Suppressor macrophage (primary cell): ENCODE measurements at regions not wholly inside any gene's neighbourhood (a gene's known extent, or its start where the extent isn't known, plus 50 kb on each side); places are given as distances from the start of the nearest gene placed in this dataset.
A peak's percentile ranks its signal among the peaks of the same experiment; 100 is the strongest.

Source experiments
- DNase-seq, 4 experiments: peaks; one replicate each; pipeline ENCODE4 v3.0.0-alpha.2; 2020 to 2022

DNA sequence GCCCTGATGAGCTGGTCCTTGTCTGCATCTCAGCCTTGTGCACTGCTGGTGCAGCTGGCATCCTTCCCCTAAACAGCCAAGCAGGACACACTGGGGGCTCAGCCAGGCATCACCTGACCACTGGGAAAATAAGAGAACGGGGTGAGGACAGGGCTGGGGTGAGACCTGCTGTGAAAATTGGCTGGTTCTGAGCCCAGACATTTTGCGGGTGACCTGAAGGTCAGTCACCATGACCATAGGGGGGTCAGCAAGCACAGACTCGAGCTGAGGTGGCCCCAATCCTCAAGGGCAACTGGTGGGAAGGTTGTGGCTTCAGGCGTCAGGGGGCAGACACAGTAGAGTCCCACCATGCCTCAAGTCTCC lies 144.9 kb upstream of the TWIST2 start:
- no peak for DNase-seq

DNA sequence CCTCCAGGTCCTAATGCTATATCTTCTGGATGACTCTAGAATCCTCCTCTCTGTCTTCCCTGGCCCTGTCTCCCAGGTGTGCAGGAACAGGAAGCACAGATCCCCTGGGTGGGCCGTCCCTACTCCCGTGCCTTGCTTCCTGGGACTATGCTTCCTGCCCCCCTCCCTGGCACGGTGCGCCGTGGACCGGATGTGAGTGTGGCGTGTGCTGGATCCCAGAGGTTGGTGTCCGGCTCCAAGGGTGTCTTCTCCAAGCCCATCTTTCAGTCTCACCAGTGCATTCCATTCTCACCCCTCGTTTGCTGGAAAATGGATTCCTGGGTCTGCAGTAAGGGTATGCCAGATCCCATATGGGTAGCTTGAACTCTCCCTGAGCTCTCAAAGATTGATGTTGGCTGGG lies 144.4 kb upstream of the TWIST2 start:
- DNase-seq = no peak

DNA sequence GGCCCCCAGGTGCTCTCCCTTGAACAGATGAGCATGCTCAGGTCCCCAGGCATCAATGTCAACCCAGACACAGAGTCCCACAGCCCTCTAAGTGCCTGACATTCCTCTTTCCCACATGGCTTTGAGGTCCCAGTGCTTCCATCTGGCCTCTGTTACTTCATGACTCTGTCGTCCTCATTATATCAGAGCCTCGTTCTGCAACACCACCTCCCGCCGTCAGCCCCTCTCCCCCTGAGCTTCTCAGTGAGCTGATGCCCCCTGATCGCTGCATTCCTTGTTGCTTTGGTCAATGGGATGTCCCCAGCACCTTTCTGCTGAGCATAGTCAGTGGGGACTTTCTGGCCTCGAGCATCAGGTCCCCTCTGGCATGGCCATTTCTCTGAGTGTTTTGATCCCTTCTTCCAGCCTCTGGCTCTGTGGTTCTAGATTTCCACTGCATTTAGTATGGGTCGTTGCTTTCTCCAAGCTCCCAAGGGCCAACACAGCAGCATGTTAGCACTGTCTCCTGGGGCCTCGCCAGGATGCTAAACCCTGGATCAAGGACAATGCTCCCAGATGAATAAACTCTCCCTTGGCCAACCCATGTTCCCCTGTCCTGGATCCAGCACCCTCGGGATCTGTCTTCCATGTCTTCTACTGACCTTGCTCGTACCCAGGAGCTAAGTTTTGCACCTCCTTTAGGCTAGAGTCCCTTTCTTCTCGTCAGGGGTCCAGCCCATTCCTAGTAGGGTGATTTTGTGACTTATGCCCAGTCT lies 143.2 kb upstream of the TWIST2 start:
- DNase-seq = no peak

DNA sequence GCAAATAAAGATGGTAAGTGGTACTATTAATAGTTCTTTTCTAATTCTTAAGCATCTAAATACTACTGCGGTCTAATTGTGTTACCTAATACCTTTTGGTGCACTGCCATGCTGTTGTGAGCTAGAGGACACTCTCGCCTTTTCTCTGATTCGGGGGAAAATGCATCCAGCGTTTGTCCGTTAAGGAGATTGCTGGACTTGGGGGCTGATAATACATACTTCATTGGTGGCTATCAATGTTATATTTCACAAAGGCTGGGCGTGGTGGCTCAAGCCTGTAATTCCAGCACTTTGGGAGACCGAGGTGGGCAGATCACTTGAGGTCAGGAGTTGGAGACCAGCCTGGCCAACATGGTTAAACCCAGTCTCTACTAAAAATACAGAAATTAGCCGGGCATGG lies 141.7 kb upstream of the TWIST2 start:
- no peak for DNase-seq

DNA sequence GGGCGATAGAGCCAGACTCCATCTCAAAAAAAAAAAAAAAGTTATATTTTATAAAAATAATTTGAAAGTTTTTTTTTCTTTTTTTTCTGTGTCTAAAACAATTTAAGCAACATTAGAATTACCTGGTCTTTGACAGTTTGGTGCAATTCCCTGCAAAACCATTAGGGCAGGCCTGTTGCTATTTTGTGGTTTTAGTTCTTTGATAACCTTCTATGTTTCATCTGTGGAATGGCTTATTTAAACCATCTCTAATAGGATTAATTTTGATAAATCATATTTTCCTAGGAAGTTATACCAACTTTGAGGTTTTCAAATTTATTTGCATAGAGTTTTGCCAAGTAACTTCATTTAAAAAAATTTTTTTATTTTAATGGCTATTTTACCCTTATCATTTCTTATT lies 141.2 kb upstream of the TWIST2 start:
- no peak for DNase-seq

DNA sequence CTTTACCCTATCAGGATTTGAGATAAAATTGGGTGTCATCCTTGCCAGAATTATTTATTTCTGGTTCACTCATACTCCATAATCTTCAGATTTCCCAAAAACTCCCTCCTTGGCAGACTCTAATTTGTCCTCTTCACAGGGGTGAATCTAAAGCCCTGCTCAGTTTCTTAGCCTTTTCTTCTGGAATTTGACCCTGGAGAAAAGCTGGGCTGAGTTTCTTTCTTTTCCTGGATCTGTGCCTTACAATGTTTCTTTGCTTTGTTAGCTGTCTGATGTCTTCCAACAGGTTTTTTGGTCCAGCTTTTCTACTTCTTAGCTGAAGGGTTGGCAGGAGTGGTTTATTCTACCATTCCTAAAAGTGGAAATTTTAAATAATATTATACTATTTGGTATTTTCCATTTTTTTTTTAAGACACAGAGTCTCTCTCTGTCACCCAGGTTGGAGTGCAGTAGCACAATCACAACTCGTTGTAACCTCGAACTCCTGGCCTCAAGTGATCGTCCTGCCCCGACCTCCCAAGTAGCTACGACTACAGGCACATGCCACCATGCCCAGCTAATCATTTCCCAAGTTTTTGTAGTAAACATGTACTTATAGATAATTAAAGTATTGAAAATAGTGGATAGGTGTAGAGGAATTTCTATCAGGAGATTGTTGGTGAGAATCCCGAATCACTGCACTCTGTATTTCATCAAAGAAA lies 138.4 kb upstream of the TWIST2 start:
- DNase-seq = no peak

DNA sequence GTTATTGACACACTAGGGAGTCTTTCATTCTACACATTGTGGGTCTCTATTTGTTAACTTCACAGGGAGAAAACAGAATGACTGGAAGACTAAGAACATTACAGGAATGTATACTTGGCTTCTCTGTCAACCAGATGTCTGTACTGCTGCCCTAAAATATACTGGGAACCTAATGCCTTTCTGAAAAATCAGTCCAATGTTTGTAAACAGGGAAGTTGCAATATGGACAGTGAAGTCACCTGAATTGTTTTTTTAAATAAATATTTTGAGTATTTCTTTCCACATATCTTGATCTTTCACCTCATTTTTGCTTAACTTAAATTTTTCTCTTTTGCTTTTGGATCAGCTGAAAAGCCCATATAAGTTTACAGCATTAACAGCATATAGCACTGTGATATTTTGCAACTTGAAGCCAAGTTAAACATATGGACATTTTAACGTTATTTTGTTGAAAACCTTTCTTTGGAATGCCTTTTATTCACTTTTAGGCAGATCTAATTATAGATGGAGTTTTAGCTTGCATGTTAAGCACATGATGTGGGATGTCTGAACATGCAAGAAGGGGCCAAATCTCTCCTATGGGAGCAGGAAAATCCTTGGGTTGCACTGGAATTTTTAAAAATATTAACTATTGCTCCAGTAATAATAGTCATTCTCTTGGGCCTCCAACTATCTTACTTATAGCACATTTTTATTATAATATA lies 137.7 kb upstream of the TWIST2 start:
- no peak for DNase-seq

DNA sequence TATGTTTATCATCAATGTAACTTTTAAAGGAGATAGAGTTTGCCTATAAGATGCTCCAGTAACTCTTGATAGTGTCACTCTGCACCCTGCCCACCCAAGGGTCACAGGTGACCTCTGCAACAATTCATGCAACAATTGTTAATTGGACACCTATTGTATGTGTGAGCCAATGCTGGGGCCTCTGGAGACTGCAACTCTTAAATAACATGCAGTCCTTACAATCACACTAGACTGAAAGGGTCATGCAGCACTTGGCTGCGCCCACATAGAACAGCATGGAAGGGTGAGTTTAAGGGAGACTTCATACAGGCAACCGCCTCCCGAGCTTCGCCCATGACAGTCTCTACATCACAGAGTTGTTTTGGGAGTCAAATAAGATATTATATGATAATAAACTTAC lies 137.1 kb upstream of the TWIST2 start:
- no peak for DNase-seq

DNA sequence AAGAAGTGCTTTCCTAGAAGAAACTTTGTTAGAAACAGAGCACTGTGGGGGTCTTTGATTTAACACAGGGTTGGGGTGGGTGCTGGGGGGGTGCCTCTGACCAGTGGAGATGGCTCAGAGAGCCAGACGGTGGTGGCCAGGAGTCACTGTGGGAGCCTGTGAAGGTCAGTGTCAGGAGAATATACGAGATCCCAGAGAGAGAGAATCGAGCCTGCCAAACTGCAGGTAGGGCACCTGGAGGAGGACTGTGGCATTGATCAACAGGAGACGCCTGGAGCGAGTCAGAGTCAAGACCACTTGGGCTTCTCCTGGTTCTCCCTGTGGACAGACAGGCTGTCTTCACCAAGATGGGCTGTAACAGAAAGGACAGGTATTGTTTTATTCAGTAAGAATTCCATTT lies 136.5 kb upstream of the TWIST2 start:
- DNase-seq = no peak

DNA sequence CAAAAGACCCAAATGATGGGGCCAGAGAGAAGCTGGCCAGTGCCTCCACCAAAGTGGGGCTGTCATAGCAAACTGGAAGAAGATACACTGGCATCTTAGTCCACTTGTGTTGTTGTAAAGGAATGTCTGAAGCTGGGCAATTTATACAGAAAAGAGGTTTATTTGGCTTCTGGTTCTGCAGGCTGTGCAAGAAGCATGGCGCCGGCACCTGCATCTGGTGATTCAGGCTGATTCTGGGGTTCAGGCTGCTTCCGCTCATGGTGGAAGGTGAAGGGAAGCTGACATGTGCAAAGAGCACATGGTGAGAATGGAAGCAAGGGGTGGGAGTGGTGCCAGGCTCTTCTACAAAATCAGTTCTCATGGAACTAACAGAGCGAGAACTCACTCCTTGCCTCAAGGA lies 135.9 kb upstream of the TWIST2 start:
- DNase-seq = no peak

DNA sequence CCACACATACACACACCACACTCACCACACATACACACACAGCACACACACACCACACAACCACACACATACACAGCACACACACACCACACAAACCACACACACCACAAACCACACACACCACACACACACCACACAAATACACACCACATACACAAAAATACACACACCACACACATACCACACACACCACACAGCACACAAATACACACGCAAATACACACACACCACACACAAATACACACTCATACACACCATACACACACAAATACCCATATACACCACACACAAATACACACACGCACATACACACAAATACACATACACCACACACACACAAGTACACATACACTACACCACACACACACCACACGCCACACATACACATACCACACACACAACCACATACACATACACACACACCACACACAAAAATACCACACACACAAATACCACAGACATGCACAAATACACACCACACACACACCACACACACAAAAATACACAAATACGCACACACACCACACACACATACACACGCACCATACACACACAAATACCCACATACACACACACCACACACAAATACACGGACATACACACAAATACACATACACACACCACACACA lies 134.6 kb upstream of the TWIST2 start:
- no peak for DNase-seq

DNA sequence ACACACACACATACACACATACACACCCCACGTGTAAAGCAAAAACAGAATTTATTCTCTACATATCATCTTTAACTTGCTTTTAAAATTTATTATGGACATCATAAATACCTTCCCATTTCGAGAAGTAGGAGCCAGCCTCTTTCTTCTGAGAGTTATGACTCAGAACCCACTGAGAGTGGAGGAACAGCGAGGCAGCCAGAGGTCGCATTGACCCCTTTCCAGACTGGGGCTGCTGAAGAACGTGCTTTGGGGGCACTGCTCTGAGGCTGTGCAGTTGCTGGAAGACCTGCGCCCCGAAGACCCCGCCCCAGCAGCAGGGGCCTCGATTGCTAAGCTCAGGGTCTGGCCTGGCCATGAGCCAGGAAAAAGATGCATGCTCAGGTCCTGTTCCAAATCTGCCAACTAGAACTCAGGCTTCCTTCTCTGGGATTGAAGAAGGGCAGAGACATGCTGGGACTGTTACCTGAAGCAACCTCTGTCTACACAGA lies 133.8 kb upstream of the TWIST2 start:
- DNase-seq = no peak

DNA sequence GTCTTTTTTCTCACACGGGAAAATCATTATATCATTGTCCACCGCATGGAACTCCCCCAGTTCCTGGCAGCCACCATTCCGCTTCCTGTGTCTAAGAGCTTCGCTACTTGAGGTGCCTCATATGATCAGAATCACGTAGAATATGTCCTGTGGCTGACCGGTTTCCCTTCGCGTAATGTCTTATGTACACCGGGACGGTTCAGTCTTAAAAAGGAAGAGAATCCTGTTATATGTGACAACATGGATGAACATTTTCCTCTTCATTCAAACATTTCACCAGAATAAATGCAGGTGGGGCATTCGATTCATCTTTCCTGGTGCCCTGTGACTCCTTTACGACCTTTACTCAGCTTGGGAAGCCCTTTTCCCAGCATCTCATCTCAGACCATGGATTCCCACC lies 131.7 kb upstream of the TWIST2 start:
- DNase-seq = no peak

DNA sequence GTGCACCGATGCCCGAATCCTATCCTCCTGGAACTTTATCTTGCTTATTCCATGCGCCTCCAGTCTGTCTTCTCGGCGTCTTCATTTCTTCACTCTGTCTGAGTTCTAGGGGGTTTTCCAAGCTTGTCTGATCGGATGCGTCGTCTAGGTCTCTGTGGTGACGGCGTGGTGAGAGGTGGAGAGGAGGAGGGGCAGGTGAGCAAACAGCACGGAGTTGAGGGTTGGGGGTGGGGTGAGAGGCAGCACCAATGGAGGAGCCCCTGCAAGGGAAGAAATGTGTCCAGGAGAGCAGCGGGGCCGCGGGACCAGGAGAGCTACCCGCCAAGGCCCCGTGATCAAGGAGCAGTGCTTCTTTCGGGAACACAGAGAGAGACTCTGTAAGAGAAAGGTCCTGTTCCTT lies 131.3 kb upstream of the TWIST2 start:
- DNase-seq = no peak

DNA sequence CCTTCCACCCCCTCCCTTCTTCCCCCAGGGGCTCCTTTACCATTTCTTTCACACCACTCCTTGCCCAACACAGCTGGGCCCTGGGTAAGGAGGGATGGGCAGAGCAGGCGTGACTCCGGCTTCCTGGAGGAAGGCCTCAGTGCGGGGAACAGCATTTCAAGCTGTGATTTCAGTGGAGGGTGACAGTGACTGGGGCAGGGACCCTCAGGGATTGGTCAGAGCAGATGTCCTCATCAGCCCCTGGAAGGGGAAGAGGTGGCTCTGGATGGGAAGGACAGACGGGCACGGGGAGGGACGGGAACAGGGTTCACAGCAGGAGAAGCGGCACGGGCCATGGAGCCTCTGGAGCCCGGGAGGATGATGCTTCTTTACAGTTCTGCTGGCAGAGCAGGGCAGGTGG lies 130.8 kb upstream of the TWIST2 start:
- no peak for DNase-seq

DNA sequence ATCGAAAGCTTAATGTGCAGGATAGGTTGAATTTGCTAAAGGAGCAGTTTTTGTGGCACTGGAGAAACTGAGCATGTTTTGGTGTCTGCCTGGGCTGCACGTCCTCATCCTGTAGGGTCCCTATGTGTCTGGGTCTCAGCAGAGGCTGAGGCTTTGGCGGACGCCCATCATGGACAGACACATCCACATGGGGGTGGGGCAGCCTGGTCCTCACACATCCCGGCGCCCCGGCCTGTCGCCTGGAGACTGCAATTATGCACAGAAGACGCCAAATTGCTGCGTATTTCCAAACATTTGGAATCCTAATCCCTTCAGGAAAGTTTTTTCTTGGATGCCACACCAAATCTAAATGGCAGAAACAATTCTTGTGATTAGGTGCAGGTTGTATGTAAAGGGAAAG lies 128.2 kb upstream of the TWIST2 start:
- DNase-seq = no peak

DNA sequence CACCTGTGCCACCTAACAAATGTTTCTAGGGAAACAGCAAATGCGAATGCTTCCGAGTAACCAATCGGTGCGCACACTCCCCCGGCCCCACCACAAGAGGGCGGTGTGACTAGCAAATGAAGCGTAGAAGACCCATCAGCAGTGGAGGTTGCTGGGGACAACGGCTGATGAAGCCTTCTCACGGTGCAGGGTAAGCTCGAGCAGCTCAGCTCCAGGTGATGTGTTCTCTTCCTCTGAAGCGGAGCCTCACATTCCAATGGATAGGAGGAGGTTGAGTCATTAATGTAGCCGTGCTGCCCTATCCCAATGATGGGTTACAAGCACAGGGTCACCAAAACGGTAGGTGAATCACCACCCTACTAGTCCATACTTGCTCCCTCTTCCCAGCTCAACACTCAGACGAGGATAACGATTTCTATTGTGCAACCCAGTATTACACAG lies 127.6 kb upstream of the TWIST2 start:
- peak; percentile 64 to 84 (median 76) for DNase-seq

DNA sequence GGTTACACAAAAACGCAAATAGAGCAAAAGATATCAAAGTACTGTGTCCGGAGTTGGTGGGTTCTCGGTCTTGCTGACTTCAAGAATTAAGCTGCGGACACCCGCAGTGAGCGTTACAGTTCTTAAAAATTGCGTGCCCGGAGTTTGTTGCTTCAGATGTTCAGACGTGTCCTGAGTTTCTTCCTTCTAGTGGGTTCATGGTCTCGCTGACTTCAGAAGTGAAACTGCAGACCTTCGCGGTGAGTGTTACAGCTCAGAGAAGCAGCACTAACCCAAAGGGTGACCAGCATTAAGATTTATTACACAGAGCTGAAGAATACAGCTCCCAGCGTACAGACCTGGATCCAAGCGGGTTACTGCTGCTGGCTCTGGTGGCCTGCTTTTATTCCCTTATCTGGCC lies 125.7 kb upstream of the TWIST2 start:
- DNase-seq = no peak

DNA sequence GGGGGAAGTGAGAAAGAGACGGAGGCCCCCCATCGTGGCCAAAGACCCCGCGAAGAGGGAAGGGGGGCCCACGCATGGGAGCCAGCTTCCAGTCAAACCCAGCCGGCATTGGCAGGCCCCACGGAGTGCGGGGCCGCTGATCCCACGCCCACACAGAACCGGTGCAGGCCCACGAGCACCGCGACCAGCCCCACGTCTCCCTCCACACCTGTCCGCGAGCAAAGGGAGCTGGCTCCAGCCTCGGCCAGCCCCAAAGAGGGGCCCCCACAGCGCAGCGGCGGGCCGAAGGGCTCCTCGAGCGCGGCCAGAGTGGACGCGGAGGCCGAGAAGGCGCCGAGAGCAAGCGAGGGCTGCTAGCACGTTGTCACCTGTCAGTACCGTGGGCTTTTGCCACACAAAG lies 125.0 kb upstream of the TWIST2 start:
- DNase-seq = no peak

DNA sequence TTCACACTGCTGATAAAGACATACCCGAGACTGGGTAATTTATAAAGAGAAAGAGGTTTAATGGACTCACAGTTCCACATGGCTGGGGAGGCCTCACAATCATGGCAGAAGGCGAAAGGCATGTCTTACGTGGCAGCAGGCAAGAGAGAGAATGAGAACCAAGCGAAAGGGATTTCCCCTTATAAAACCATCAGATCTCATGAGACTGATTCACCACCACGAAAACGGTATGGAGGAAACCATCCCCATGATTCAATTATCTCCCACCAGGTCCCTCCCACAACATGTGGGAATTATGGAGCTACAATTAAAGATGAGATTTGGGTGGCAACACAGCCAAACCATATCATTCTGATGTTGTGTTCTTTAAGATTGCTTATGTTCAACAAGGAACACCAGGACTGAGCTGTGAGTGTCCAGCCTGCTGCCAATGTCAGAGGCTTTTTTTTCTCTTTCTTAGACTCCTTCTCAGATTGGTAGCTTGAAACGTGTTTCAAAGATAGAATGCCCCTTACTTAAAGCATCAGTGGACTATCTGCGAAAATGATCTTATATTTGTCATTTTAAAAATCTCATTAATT lies 124.1 kb upstream of the TWIST2 start:
- peak; percentile 27 to 49 (median 30) for DNase-seq

DNA sequence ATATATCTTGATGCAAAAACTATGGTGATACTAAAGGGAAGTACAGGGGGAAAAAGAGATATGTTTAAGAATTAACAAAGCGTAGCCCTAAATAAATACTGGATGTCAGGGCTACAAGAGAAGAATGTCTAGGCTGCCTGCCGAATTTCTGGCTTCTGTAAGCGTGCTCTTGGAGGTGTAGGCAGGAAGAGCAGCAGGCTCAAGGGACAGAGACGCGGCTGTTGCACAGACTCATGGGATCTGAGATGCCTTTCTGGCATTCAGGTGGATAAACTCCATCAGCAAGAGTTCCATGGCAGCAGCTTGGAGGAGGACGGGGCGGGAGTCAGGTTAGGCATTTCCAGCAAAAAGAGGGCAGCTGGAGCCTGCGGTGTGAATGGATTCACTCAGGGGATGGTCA lies 123.2 kb upstream of the TWIST2 start:
- no peak for DNase-seq

DNA sequence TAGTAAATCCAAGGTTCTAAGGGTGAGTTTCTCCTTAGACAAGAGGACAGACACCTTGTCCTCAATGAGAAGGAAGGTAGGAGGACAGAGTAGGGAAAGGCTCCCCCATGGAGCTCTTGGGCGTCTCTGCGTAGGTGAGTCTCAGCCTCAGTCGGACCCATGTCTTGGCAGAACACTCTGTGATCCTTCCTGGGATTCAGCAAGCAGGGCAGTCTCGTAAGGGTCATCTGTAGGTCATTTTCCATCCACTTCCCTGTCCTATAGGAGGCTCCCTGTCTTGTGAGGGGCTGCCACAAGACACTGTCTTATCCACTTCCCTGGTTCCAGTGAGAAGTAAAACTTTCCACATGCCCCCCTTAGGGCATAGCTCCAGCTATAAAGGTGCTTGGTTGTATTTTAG lies 122.6 kb upstream of the TWIST2 start:
- DNase-seq = no peak
